Kidney (tissue), 13 donors: ENCODE measurements at regions not wholly inside any gene's neighbourhood (a gene's known extent, or its start where the extent isn't known, plus 50 kb on each side); places are given as distances from the start of the nearest gene placed in this dataset.

Experiments
- DNase-seq, 5 donors: peaks; one replicate each; pipeline ENCODE4 v3.0.0-alpha.2; 2013 to 2020
- FAIRE-seq: peaks from 2 replicates; lab custom pipeline; 2012; peaks lifted over from hg19 to GRCh38; lab: Jason Lieb, UNC
- H3K27ac ChIP-seq, 2 donors: one replicate each; pipeline ENCODE4 v1.7.0; 2013; ENCODE audit warnings: low read depth in 2 of 2, low read length in 2 of 2, inconsistent platforms in 1 of 2
- H3K27me3 ChIP-seq: one replicate; pipeline ENCODE4 v1.7.1; 2013; ENCODE audit warnings: low read length, inconsistent platforms; ENCODE audit not compliant: control insufficient read depth, insufficient read depth
- H3K36me3 ChIP-seq, 3 donors: one replicate each; pipeline versions ENCODE4 v1.7.0 to v1.7.1; 2013; ENCODE audit warnings: low read length in 3 of 3, control low read depth in 1 of 3, inconsistent platforms in 1 of 3; ENCODE audit not compliant: insufficient read depth in 3 of 3, control insufficient read depth in 2 of 3
- H3K4me1 ChIP-seq, 3 donors: one replicate each; pipeline versions ENCODE4 v1.7.0 to v1.7.1; 2013; ENCODE audit warnings: low read length in 3 of 3, inconsistent platforms in 1 of 3, low read depth in 1 of 3; ENCODE audit not compliant: control insufficient read depth in 2 of 3, insufficient read depth in 2 of 3
- H3K4me3 ChIP-seq, 3 donors: one replicate each; pipeline versions ENCODE4 v1.7.0 to v1.8.1; 2013; ENCODE audit warnings: low read length in 3 of 3, control low read depth in 1 of 3, inconsistent platforms in 1 of 3
- H3K9ac ChIP-seq, 3 donors: one replicate each; pipeline versions ENCODE4 v1.7.0 to v1.7.1; 2013; ENCODE audit warnings: low read length in 3 of 3, control low read depth in 1 of 3, inconsistent platforms in 1 of 3
- H3K9me3 ChIP-seq, 3 donors: one replicate each; pipeline versions ENCODE4 v1.7.0 to v1.7.1; 2013; ENCODE audit warnings: low read length in 3 of 3, control low read depth in 1 of 3, inconsistent platforms in 1 of 3; ENCODE audit not compliant: control insufficient read depth in 2 of 3, insufficient read depth in 1 of 3
- CTCF ChIP-seq: IDR thresholded peaks from 3 replicates; pipeline ENCODE4 v1.5.1; 2012; ENCODE audit warnings: mild to moderate bottlenecking, moderate library complexity, borderline replicate concordance; ENCODE audit not compliant: insufficient read depth; ENCODE audit errors: extremely low read depth
- intact Hi-C: fragments of 100-400 bp; cut with DNase I; formaldehyde crosslinking; loops from one replicate; pipeline ENCODE4 v1.11.1; 2022
- donor health status: control.
- donor health status: control.
- donor health status: control.
- donor health status: control.
- donor health status: control.
- donor health status: DM: yes; HTN: yes; CAD: no.
- donor health status: Normal renal cell carcinoma (clear cell type).

- H3K9ac ChIP-seq: no peak overlapping the region
- TF ChIP-seq CTCF: no peak
- H3K27ac ChIP-seq: no peak overlapping the region
- DNase-seq (no peak), FAIRE-seq (no peak)
- H3K27me3 ChIP-seq: no peaks in the 10 kb centered on the region
- no peaks in the 10 kb centered on the region for H3K9me3 ChIP-seq
- H3K36me3 ChIP-seq: no peaks in the 10 kb centered on the region
- H3K4me3 ChIP-seq: no peak overlapping the region
- intact Hi-C loops: no loop called here
- H3K4me1 ChIP-seq: no peaks in the 10 kb centered on the region
Observed at GRCh38 chr5:118548761-118549720, 439.3 kb downstream of the DTWD2 start.

DNA sequence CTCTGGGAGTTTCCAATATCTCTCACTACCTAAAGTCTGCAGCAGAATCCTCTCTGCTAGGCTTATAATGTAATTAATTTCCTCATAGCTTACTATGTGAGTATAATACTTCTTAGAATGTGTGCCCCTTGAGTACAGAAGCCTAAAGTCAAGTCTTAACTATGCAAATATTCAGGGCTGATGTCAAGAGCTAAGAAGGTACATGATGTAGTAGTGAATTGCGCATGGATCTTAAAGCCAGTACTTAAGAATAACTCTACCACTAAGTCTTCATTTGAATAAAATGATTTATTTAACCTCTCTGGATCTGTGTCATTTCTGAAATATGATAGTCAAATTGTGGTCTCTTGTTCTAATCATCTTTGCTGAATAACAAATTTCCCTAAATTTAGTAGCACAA is 442.9 kb downstream of the DTWD2 start:
- Histone ChIP-seq H3K36me3 (no peaks in the 10 kb centered on the region), H3K4me3 (no peak overlapping the region), H3K27me3 (no peaks in the 10 kb centered on the region), H3K9ac (no peak overlapping the region), H3K4me1 (no peaks in the 10 kb centered on the region), H3K9me3 (no peaks in the 10 kb centered on the region), H3K27ac (no peak overlapping the region)
- FAIRE-seq (no peak), DNase-seq (no peak)
- no peak for TF ChIP-seq CTCF
- intact Hi-C loops: no loop called here

DNA sequence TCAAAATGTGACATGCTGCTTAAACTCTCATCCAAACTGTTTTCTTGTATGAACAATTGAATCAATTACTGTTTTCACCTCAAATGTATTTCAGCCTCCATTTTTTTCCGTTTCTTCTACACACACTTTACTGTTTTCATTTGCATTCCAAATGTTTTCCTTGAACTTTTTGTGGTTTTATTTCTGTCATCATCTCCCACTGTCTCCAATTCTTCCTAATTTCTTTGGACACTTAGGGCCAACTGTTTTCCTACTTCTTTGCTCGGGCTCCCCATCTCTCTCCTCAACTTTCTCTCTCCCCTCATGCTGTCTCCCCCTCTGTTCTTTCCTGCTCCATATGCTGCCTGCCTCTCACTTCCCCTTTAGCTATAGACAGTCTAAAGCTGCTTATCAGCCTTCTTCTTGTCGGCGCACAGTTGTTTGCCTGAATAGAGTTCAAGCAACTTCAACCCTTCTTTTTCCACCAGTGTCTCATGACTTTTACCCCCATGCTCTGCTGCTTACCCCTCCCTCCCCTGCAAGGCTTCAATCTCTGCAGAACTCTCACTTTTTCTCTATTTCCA is 443.4 kb downstream of the DTWD2 start:
- FAIRE-seq: no peak
- no peak for TF ChIP-seq CTCF
- Histone ChIP-seq H3K27me3 (no peaks in the 10 kb centered on the region), H3K36me3 (no peaks in the 10 kb centered on the region), H3K4me1 (no peaks in the 10 kb centered on the region), H3K9me3 (no peaks in the 10 kb centered on the region), H3K9ac (no peak overlapping the region), H3K4me3 (no peak overlapping the region), H3K27ac (no peak overlapping the region)
- intact Hi-C loops: no loop called here
- DNase-seq: no peak
